OCI-LY1 (cell line): ENCODE measurements at regions not wholly inside any gene's neighbourhood (a gene's known extent, or its start where the extent isn't known, plus 50 kb on each side); places are given as distances from the start of the nearest gene placed in this dataset.

Source experiments
- H2AFZ ChIP-seq: fragments of 200-600 bp; sonication (generic), shearing (Covaris generic); 2 replicates; pipeline ENCODE4 v1.6.0; 2014; ENCODE audit warnings: antibody characterized with exemption, mild to moderate bottlenecking, low read length
- H3F3A ChIP-seq: fragments of 200-600 bp; sonication (generic), shearing (Covaris generic); 2 replicates; pipeline ENCODE4 v1.6.0; 2014; ENCODE audit warnings: mild to moderate bottlenecking, antibody characterized with exemption, low read length, moderate library complexity; ENCODE audit not compliant: insufficient read depth
- H3K27ac ChIP-seq: fragments of 200-600 bp; sonication (generic); 2 replicates; pipeline ENCODE4 v1.5.1; 2014; ENCODE audit warnings: low read length, mixed run types, mild to moderate bottlenecking, low read depth; ENCODE audit not compliant: poor library complexity, severe bottlenecking
- H3K27me3 ChIP-seq: fragments of 200-600 bp; sonication (generic); 2 replicates; pipeline ENCODE4 v1.6.0; 2014; ENCODE audit warnings: antibody characterized with exemption, mild to moderate bottlenecking, low read length, moderate library complexity; ENCODE audit not compliant: insufficient read depth
- H3K36me3 ChIP-seq: fragments of 200-600 bp; sonication (generic); 2 replicates; pipeline ENCODE4 v1.6.1; 2014; ENCODE audit warnings: mild to moderate bottlenecking, antibody characterized with exemption, low read length, moderate library complexity, mixed read lengths; ENCODE audit not compliant: insufficient read depth
- H3K4me1 ChIP-seq: fragments of 200-600 bp; sonication (generic); 2 replicates; pipeline ENCODE4 v1.5.1; 2014; ENCODE audit warnings: mild to moderate bottlenecking, low read length, moderate library complexity; ENCODE audit not compliant: insufficient read depth, severe bottlenecking
- H3K4me2 ChIP-seq: fragments of 200-600 bp; sonication (generic), shearing (Covaris generic); 2 replicates; pipeline ENCODE4 v1.6.1; 2014; ENCODE audit warnings: low read length
- H3K4me3 ChIP-seq: fragments of 200-600 bp; sonication (generic); 2 replicates; pipeline ENCODE4 v1.5.1; 2014; ENCODE audit warnings: low read length, low read depth, mild to moderate bottlenecking, mixed read lengths; ENCODE audit not compliant: poor library complexity, severe bottlenecking
- H3K79me2 ChIP-seq: fragments of 200-600 bp; shearing (Covaris generic); 2 replicates; pipeline ENCODE4 v1.6.1; 2016; ENCODE audit warnings: mixed run types, low read length, mixed read lengths; ENCODE audit not compliant: insufficient read depth
- H3K9ac ChIP-seq: fragments of 200-600 bp; sonication (generic), shearing (Covaris generic); 2 replicates; pipeline ENCODE4 v1.6.1; 2014; ENCODE audit warnings: mild to moderate bottlenecking, low read length, mixed read lengths
- H3K9me2 ChIP-seq: fragments of 200-600 bp; sonication (generic), shearing (Covaris generic); 2 replicates; pipeline ENCODE4 v1.6.1; 2014; ENCODE audit warnings: low read depth, mild to moderate bottlenecking, low read length, mixed read lengths
- H3K9me3 ChIP-seq: fragments of 200-600 bp; shearing (Covaris generic); 2 replicates; pipeline ENCODE4 v1.6.1; 2014; ENCODE audit warnings: low read length, mixed read lengths
- H4K20me1 ChIP-seq: fragments of 200-600 bp; sonication (generic), shearing (Covaris generic); 2 replicates; pipeline ENCODE4 v1.6.0; 2016; ENCODE audit warnings: mild to moderate bottlenecking, low read length; ENCODE audit not compliant: insufficient read depth
- EZH2 ChIP-seq: fragments of 200-600 bp; sonication (generic), shearing (Covaris generic); IDR thresholded peaks from 2 replicates; pipeline ENCODE4 v1.8.0; 2017; ENCODE audit warnings: borderline replicate concordance, mixed run types, mild to moderate bottlenecking, antibody characterized with exemption, low read length, moderate library complexity, mixed read lengths
- TF ChIP-seq, protein P1 (sequence below): fragments of 200-600 bp; sonication (generic), shearing (Covaris generic); IDR thresholded peaks from 2 replicates; pipeline ENCODE4 v1.5.1; 2017; ENCODE audit warnings: mild to moderate bottlenecking, antibody characterized with exemption, low read length, moderate library complexity, mixed read lengths

DNA sequence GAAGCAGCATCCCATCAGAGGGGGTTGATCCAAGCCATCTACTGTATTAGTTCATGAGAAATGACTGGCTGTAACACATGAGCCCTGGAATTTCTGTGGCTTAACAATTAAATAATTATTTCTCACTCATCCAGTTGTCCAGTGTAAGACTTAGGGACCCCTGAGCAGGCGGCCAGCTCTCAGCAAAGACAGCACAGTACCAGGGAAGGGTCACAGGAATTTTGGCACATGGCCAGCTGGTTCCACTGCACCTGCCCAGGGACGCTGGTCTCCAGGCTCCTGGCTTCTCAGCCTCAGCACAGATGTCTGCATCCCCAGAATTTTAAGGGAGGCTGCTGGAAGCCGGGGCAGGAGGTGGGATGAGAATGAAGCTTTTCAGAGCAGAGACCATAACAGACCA lies 93.7 kb upstream of the DHRSX start:
- Histone ChIP-seq H3K27ac (no peak overlapping the region), H3K9me3 (no peaks in the 10 kb centered on the region), H3K79me2 (no peaks in the 10 kb centered on the region), H3K4me3 (no peak overlapping the region), H3K36me3 (peaks cover 5% of the 10 kb centered on the region; the same call in 1 of the 2 replicates), H2AFZ (no peak overlapping the region), H3K27me3 (no peaks in the 10 kb centered on the region), H4K20me1 (no peaks in the 10 kb centered on the region), H3F3A (no peaks in the 10 kb centered on the region), H3K9me2 (no peaks in the 10 kb centered on the region), H3K9ac (no peak overlapping the region), H3K4me1 (peaks cover 21% of the 10 kb centered on the region), H3K4me2 (no peak overlapping the region)
- TF ChIP-seq, protein P1, sequence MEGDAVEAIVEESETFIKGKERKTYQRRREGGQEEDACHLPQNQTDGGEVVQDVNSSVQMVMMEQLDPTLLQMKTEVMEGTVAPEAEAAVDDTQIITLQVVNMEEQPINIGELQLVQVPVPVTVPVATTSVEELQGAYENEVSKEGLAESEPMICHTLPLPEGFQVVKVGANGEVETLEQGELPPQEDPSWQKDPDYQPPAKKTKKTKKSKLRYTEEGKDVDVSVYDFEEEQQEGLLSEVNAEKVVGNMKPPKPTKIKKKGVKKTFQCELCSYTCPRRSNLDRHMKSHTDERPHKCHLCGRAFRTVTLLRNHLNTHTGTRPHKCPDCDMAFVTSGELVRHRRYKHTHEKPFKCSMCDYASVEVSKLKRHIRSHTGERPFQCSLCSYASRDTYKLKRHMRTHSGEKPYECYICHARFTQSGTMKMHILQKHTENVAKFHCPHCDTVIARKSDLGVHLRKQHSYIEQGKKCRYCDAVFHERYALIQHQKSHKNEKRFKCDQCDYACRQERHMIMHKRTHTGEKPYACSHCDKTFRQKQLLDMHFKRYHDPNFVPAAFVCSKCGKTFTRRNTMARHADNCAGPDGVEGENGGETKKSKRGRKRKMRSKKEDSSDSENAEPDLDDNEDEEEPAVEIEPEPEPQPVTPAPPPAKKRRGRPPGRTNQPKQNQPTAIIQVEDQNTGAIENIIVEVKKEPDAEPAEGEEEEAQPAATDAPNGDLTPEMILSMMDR = no peak
- no peak for TF ChIP-seq EZH2

DNA sequence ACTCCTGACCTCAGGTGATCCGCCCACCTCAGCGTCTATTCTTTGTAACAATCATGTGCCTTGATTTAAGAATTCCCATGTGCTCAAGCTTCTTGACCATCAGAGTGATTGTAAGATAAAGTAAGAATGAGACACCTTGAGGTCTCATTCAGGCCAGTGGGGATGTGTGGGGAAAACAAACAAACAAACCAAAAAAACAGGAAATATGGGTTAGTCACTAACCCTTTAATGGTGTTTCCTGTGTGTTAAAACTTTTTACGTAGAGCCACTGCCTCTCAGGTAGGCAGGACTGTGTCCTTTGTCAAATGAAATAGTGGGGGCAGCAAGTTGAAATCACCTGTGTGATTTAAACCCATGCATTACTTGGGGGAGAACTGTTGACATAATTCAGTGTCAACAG lies 91.5 kb upstream of the DHRSX start:
- Histone ChIP-seq H3K27me3 (no peaks in the 10 kb centered on the region), H3K9me3 (no peaks in the 10 kb centered on the region), H3K4me2 (no peak overlapping the region), H3K36me3 (peaks cover 5% of the 10 kb centered on the region; the same call in 1 of the 2 replicates), H3K4me3 (no peak overlapping the region), H2AFZ (no peak overlapping the region), H3F3A (no peaks in the 10 kb centered on the region), H3K4me1 (peaks cover 23% of the 10 kb centered on the region), H3K27ac (no peak overlapping the region), H3K79me2 (no peaks in the 10 kb centered on the region), H3K9me2 (no peaks in the 10 kb centered on the region), H4K20me1 (no peaks in the 10 kb centered on the region), H3K9ac (no peak overlapping the region)
- TF ChIP-seq EZH2 = no peak
- TF ChIP-seq, protein P1 = no peak

DNA sequence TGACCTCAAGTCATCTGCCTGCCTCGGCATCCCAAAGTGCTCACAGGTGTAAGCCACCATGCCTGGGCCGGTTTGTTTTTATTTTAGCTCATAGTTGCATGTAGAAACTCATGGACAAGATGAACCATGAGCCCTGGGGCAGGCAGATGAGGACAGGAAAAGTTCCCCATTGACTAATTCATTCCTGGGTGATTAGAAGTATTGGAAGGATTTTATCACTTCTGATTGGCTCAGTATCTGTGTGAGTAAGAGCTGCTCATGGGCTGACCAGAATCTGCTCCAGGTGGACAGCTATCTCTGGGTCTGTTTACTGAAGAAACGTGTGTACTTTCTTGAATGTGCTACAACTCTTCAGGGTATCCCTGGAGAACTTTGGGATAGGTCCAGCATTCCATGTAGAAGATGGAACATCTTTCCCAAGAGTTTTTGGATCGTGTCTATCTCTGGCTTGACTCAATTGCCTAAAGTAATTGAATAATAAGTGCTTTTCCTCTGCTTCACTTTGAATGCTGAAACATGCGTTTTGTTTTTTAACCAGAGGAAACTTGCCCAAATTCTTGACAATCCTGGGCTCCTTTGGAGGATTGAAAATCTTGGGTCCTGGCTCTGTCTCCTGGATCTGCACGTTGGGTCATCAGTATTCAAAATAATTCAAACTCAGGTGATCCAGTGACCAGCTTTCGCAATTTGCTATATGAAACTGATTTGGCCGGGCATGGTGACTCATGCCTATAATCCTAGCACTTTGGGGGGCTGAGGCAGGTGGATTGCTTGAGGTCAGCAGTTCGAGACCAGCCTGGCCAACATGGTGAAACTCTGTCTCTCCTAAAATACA lies 88.6 kb upstream of the DHRSX start:
- Histone ChIP-seq H2AFZ (no peak overlapping the region), H3K4me3 (no peak overlapping the region), H3K4me2 (no peak overlapping the region), H3K79me2 (no peaks in the 10 kb centered on the region), H3K9me2 (no peaks in the 10 kb centered on the region), H3K36me3 (no peaks in the 10 kb centered on the region), H4K20me1 (no peaks in the 10 kb centered on the region), H3K4me1 (peaks cover 37% of the 10 kb centered on the region), H3F3A (no peaks in the 10 kb centered on the region; the same call in 1 of the 2 replicates), H3K27me3 (no peaks in the 10 kb centered on the region), H3K9me3 (no peaks in the 10 kb centered on the region), H3K27ac (no peak overlapping the region), H3K9ac (no peak overlapping the region)
- TF ChIP-seq, protein P1 = no peak
- TF ChIP-seq EZH2 = no peak
